Panc1 (cell line): ENCODE measurements at regions not wholly inside any gene's neighbourhood (a gene's known extent, or its start where the extent isn't known, plus 50 kb on each side); places are given as distances from the start of the nearest gene placed in this dataset.

ENCODE experiments used
- ATAC-seq: fragments of 200-7000 bp; cut with Tn5 transposase; 2 replicates; pipeline ENCODE4 v1.9.1; 2020; ENCODE audit warnings: mild to moderate bottlenecking, moderate library complexity
- BruUV-seq: library from RNA; stranded (reverse); fragments of 400-500 nt; replicated peaks from 2 replicates; lab custom pipeline; 2021; lab: Mats Ljungman, UMichigan
- CTCF ChIA-PET: fragments of 300-600 bp; sonication (Branson Sonifier 250); formaldehyde crosslinking; loops from one replicate; lab custom pipeline; 2022; ENCODE audit warnings: antibody characterized with exemption; lab: Charles Lee
- POLR2A ChIA-PET: fragments of 300-600 bp; sonication (Branson Sonifier 250); formaldehyde crosslinking; loops from one replicate; lab custom pipeline; 2022; ENCODE audit warnings: antibody characterized with exemption; lab: Charles Lee
- DNase-seq: peaks from one replicate; pipeline ENCODE4 v3.0.0-alpha.2; 2010; ENCODE audit warnings: low read depth, low spot score
- H3K27ac ChIP-seq: 2 replicates; pipeline ENCODE4 v1.5.1; 2011; ENCODE audit warnings: mild to moderate bottlenecking, low read length, inconsistent platforms
- H3K27me3 ChIP-seq: fragments of 200-500 bp; sonication (Bioruptor generic); 2 replicates; pipeline ENCODE4 v1.6.0; 2014; ENCODE audit warnings: low read length, inconsistent platforms; ENCODE audit not compliant: control insufficient read depth, insufficient read depth
- H3K36me3 ChIP-seq: fragments of 200-500 bp; sonication (Bioruptor generic); 2 replicates; pipeline ENCODE4 v1.5.1; 2014; ENCODE audit warnings: inconsistent platforms, mild to moderate bottlenecking, low read length, moderate library complexity; ENCODE audit not compliant: control insufficient read depth, insufficient read depth
- H3K4me1 ChIP-seq: 2 replicates; pipeline ENCODE4 v1.5.1; 2011; ENCODE audit warnings: inconsistent platforms, mild to moderate bottlenecking, low read length, moderate library complexity; ENCODE audit not compliant: control insufficient read depth, insufficient read depth
- H3K4me3 ChIP-seq, 2 experiments: 2 replicates each; pipeline ENCODE4 v1.5.1; 2011 to 2012; ENCODE audit warnings: low read depth in 2 of 2, low read length in 2 of 2, mild to moderate bottlenecking in 2 of 2, inconsistent platforms in 1 of 2, moderate library complexity in 1 of 2
- H3K9me3 ChIP-seq: fragments of 200-500 bp; sonication (Bioruptor generic); 2 replicates; pipeline ENCODE4 v1.5.1; 2014; ENCODE audit warnings: low read depth, mild to moderate bottlenecking, inconsistent platforms, low read length, moderate library complexity; ENCODE audit not compliant: control insufficient read depth, insufficient read depth
- POLR2AphosphoS5 ChIP-seq: IDR thresholded peaks from 2 replicates; pipeline ENCODE4 v1.6.1; 2012; ENCODE audit warnings: mild to moderate bottlenecking, low read depth, low read length, moderate library complexity
- SIN3A ChIP-seq: IDR thresholded peaks from 2 replicates; pipeline ENCODE4 v1.6.1; 2012; ENCODE audit warnings: low read depth, mild to moderate bottlenecking, low read length, moderate library complexity, borderline replicate concordance; ENCODE audit not compliant: insufficient read depth
- TCF7L2 ChIP-seq: IDR thresholded peaks from 2 replicates; pipeline ENCODE4 v1.6.1; 2011; ENCODE audit warnings: mild to moderate bottlenecking, low read depth, low read length, inconsistent platforms
- in situ Hi-C: cut with HindIII; loops from 2 replicates; pipeline ENCODE4 v1.10.0; 2016; ENCODE audit warnings: low sequenced_read_pairs, low pct_unique_long_range_greater_than_20kb
- intact Hi-C: fragments of 100-400 bp; cut with micrococcal nuclease; formaldehyde crosslinking; loops from one replicate; pipeline ENCODE4 v1.10.0; 2022; ENCODE audit not compliant: unreplicated experiment
- TF ChIP-seq, protein P1 (sequence below), 2 experiments: IDR thresholded peaks; 2 replicates each; pipeline ENCODE4 v1.6.1; 2011 to 2012; ENCODE audit warnings: low read depth in 2 of 2, control low read depth in 1 of 2, low read length in 1 of 2, mild to moderate bottlenecking in 1 of 2, moderate library complexity in 1 of 2; ENCODE audit not compliant: insufficient read depth in 1 of 2
- TF ChIP-seq, protein P2 (sequence below): fragments of 450-650 bp; IDR thresholded peaks from 2 replicates; pipeline ENCODE4 v1.5.1; 2017; ENCODE audit warnings: mild to moderate bottlenecking

DNA sequence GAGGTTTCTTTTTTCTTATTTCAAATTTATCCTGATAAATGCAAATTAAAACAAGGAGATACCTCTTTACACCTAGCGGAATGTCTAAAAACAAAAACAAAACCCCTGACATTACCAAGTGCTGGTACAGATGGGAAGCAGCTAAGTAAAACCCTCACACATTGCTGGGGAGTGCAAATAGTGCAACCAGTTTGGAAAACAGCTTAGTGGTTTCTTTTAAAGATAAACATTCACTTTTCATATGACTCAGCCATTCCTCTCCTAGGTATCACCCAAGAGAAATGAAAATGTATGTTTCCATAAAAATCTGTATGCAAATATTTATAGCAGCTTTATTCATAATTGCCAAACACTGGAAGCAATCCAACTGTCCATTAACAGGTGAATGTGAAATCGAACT, 84.1 kb upstream of the HELT start:
- H3K27me3 ChIP-seq, result peaks cover 3% of the 10 kb centered on the region; the same call in 1 of the 2 replicates
- ATAC-seq, result no peak
- no peak overlapping the region for H3K27ac ChIP-seq
- no peaks in the 10 kb centered on the region for H3K36me3 ChIP-seq
- ChIA-PET POLR2A (no interaction called here), CTCF (no interaction called here)
- H3K4me1 ChIP-seq, result no peaks in the 10 kb centered on the region
- no peaks in the 10 kb centered on the region for H3K9me3 ChIP-seq
- DNase-seq, result no peak
- TF ChIP-seq TCF7L2 (no peak), POLR2AphosphoS5 (no peak), SIN3A (no peak)
- in situ Hi-C loops (no loop called here), intact Hi-C loops (no loop called here)
- no peak overlapping the region for H3K4me3 ChIP-seq
- no TSS peak for BruUV-seq

GRCh38 chr4:184934961-184935360, 83.3 kb upstream of the HELT start:
- DNase-seq, result no peak
- no TSS peak for BruUV-seq
- Histone ChIP-seq H3K4me1 (no peaks in the 10 kb centered on the region), H3K27ac (no peak overlapping the region), H3K4me3 (no peak overlapping the region), H3K27me3 (peaks cover 3% of the 10 kb centered on the region; the same call in 1 of the 2 replicates), H3K9me3 (no peaks in the 10 kb centered on the region), H3K36me3 (no peaks in the 10 kb centered on the region)
- ChIA-PET CTCF (no interaction called here), POLR2A (no interaction called here)
- intact Hi-C loops (no loop called here), in situ Hi-C loops (no loop called here)
- ATAC-seq, result no peak
- TF ChIP-seq SIN3A (no peak), TCF7L2 (no peak), POLR2AphosphoS5 (no peak)
- TF ChIP-seq, protein P1, sequence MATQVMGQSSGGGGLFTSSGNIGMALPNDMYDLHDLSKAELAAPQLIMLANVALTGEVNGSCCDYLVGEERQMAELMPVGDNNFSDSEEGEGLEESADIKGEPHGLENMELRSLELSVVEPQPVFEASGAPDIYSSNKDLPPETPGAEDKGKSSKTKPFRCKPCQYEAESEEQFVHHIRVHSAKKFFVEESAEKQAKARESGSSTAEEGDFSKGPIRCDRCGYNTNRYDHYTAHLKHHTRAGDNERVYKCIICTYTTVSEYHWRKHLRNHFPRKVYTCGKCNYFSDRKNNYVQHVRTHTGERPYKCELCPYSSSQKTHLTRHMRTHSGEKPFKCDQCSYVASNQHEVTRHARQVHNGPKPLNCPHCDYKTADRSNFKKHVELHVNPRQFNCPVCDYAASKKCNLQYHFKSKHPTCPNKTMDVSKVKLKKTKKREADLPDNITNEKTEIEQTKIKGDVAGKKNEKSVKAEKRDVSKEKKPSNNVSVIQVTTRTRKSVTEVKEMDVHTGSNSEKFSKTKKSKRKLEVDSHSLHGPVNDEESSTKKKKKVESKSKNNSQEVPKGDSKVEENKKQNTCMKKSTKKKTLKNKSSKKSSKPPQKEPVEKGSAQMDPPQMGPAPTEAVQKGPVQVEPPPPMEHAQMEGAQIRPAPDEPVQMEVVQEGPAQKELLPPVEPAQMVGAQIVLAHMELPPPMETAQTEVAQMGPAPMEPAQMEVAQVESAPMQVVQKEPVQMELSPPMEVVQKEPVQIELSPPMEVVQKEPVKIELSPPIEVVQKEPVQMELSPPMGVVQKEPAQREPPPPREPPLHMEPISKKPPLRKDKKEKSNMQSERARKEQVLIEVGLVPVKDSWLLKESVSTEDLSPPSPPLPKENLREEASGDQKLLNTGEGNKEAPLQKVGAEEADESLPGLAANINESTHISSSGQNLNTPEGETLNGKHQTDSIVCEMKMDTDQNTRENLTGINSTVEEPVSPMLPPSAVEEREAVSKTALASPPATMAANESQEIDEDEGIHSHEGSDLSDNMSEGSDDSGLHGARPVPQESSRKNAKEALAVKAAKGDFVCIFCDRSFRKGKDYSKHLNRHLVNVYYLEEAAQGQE (IDR thresholded peaks at IDR 0.05; ENCODE audit: insufficient read depth in 1 of 2, low read depth in 2 of 2, low read length in 1 of 2), result no peak
- TF ChIP-seq, protein P2, sequence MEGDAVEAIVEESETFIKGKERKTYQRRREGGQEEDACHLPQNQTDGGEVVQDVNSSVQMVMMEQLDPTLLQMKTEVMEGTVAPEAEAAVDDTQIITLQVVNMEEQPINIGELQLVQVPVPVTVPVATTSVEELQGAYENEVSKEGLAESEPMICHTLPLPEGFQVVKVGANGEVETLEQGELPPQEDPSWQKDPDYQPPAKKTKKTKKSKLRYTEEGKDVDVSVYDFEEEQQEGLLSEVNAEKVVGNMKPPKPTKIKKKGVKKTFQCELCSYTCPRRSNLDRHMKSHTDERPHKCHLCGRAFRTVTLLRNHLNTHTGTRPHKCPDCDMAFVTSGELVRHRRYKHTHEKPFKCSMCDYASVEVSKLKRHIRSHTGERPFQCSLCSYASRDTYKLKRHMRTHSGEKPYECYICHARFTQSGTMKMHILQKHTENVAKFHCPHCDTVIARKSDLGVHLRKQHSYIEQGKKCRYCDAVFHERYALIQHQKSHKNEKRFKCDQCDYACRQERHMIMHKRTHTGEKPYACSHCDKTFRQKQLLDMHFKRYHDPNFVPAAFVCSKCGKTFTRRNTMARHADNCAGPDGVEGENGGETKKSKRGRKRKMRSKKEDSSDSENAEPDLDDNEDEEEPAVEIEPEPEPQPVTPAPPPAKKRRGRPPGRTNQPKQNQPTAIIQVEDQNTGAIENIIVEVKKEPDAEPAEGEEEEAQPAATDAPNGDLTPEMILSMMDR, result no peak

DNA sequence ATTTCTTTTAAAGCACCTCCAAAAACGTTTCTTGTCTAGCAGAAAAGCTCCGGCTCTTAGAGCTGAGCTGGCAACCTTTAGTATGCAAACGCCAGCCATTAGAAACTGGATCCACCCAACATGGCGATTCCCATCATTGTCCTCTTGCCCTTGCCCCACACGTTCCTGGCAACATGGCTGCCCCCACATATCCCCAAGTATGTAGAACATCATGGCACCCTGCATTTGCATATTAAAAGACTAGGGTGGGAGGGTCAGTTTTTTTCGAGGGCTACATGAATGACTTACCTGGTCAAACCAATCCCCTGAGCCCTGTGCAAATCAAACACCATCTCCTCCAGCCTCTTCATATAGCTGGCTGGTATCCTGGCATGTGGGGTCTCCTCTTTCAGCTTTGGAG, 82.2 kb upstream of the HELT start:
- BruUV-seq, result no TSS peak
- ChIA-PET POLR2A (no interaction called here), CTCF (no interaction called here)
- intact Hi-C loops, result no loop called here
- H3K4me3 ChIP-seq, result no peak overlapping the region
- TF ChIP-seq POLR2AphosphoS5, result no peak
- no peak for TF ChIP-seq SIN3A
- TF ChIP-seq, protein P2, result no peak
- TF ChIP-seq, protein P1 (IDR thresholded peaks at IDR 0.05; ENCODE audit: insufficient read depth in 1 of 2, low read depth in 2 of 2, low read length in 1 of 2), result no peak
- H3K36me3 ChIP-seq, result no peaks in the 10 kb centered on the region
- ATAC-seq (no peak), DNase-seq (no peak)
- in situ Hi-C loops, result no loop called here
- no peaks in the 10 kb centered on the region for H3K9me3 ChIP-seq
- no peaks in the 10 kb centered on the region for H3K4me1 ChIP-seq
- peaks cover 3% of the 10 kb centered on the region; the same call in 1 of the 2 replicates for H3K27me3 ChIP-seq
- no peak overlapping the region for H3K27ac ChIP-seq
